K562 (cell line): ENCODE measurements at regions not wholly inside any gene's neighbourhood (a gene's known extent, or its start where the extent isn't known, plus 50 kb on each side); places are given as distances from the start of the nearest gene placed in this dataset.
A peak's percentile ranks its signal among the peaks of the same experiment; 100 is the strongest.

Experiments
- ATAC-seq: fragments of 200-7000 bp; cut with Tn5 transposase; 3 replicates; pipeline ENCODE4 v1.9.1; 2020; ENCODE audit warnings: moderate library complexity
- BruUV-seq: library from RNA; stranded (reverse); fragments of 400-500 nt; replicated peaks from 2 replicates; lab custom pipeline; 2021; lab: Mats Ljungman, UMichigan
- CTCF ChIA-PET: fragments of 300-600 bp; formaldehyde crosslinking; extraction: SDS; loops from one replicate; lab custom pipeline; 2021; ENCODE audit warnings: low intra/inter-chr PET ratio; lab: Yijun Ruan, JAX
- POLR2A ChIA-PET: fragments of 300-600, 350-650 bp; sonication (Branson Sonifier 250); formaldehyde crosslinking; extraction: SDS; loops from one replicate; lab custom pipeline; 2021; ENCODE audit warnings: antibody characterized with exemption, inconsistent platforms; lab: Yijun Ruan, JAX
- DNase-seq, 4 experiments: peaks; one replicate each; pipeline versions ENCODE4 v3.0.0 to v3.0.0-alpha.2; 2011 to 2018; ENCODE audit warnings: low spot score in 3 of 4, mixed read lengths in 3 of 4; ENCODE audit errors: extremely low read depth in 1 of 4
- FAIRE-seq: peaks from 2 replicates; lab custom pipeline; 2011; peaks lifted over from hg19 to GRCh38; lab: Jason Lieb, UNC
- H2AFZ ChIP-seq: 2 replicates; pipeline ENCODE4 v1.6.0; 2011; ENCODE audit warnings: low read depth, low read length, control low read depth, inconsistent platforms
- H3K27ac ChIP-seq: fragments of 200-600 bp; 3 replicates; pipeline ENCODE4 v1.8.0; 2011; ENCODE audit warnings: low read depth, mild to moderate bottlenecking, control low read depth, inconsistent platforms, low read length, moderate library complexity, mixed read lengths; ENCODE audit errors: extremely low read depth
- H3K27me3 ChIP-seq, 2 experiments: fragments of 300-600 bp in 1 of 2; 2 replicates in 1 of 2; 3 replicates in 1 of 2; pipeline versions ENCODE4 v1.6.0 to v1.8.0; 2011; ENCODE audit warnings: inconsistent platforms in 2 of 2, low read length in 2 of 2, mild to moderate bottlenecking in 1 of 2, mixed read lengths in 1 of 2, moderate library complexity in 1 of 2; ENCODE audit not compliant: control insufficient read depth in 2 of 2, insufficient read depth in 2 of 2
- H3K36me3 ChIP-seq: fragments of 300-600 bp; 3 replicates; pipeline ENCODE4 v1.8.0; 2011; ENCODE audit warnings: mild to moderate bottlenecking, low read length, inconsistent platforms; ENCODE audit not compliant: control insufficient read depth, insufficient read depth
- H3K4me1 ChIP-seq, 2 experiments: fragments of 200-600 bp in 1 of 2; replicated peaks in 1 of 2; 2 replicates in 1 of 2; 3 replicates in 1 of 2; pipeline versions ENCODE4 v1.5.1 to v1.8.0; 2011; ENCODE audit warnings: inconsistent platforms in 2 of 2, low read length in 2 of 2, mild to moderate bottlenecking in 1 of 2, mixed read lengths in 1 of 2, moderate library complexity in 1 of 2; ENCODE audit not compliant: control insufficient read depth in 2 of 2, insufficient read depth in 2 of 2
- H3K4me2 ChIP-seq: 2 replicates; pipeline ENCODE4 v1.6.1; 2011; ENCODE audit warnings: low read length, control low read depth, inconsistent platforms, mixed read lengths; ENCODE audit not compliant: insufficient read depth
- H3K4me3 ChIP-seq: fragments of 200-600 bp; sonication (generic), shearing (Covaris generic); 2 replicates; pipeline ENCODE4 v1.5.1; 2016; ENCODE audit warnings: control low read depth, inconsistent platforms
- H3K79me2 ChIP-seq: fragments of 200-600 bp; 3 replicates; pipeline ENCODE4 v1.8.0; 2011; ENCODE audit warnings: low read length, inconsistent platforms; ENCODE audit not compliant: control insufficient read depth, insufficient read depth
- H3K9ac ChIP-seq, 2 experiments: 2 replicates each; pipeline versions ENCODE4 v1.6.0 to v1.6.1; 2011; ENCODE audit warnings: low read depth in 2 of 2, low read length in 2 of 2, control low read depth in 1 of 2, inconsistent platforms in 1 of 2, mild to moderate bottlenecking in 1 of 2, mixed read lengths in 1 of 2; ENCODE audit not compliant: insufficient read depth in 1 of 2
- H3K9me1 ChIP-seq: one replicate; pipeline ENCODE4 v1.6.0; 2011; ENCODE audit warnings: inconsistent platforms, mild to moderate bottlenecking, low read length, moderate library complexity; ENCODE audit not compliant: control insufficient read depth, insufficient read depth
- H3K9me3 ChIP-seq: replicated peaks from 2 replicates; pipeline ENCODE4 v1.5.1; 2011; ENCODE audit warnings: low read depth, low read length, inconsistent platforms; ENCODE audit not compliant: control insufficient read depth, insufficient read depth
- H4K20me1 ChIP-seq: replicated peaks from 2 replicates; pipeline ENCODE4 v1.6.1; 2011; ENCODE audit warnings: low read length, inconsistent platforms, mixed read lengths; ENCODE audit not compliant: control insufficient read depth, insufficient read depth
- PTRF ChIP-seq: fragments of 450-650 bp; IDR thresholded peaks from 2 replicates; pipeline ENCODE4 v1.6.1; 2016; ENCODE audit warnings: mild to moderate bottlenecking, missing genetic modification characterization, missing compliant biosample characterization
- STAT5B ChIP-seq: fragments of 250-450 bp; sonication (Bioruptor Pico); IDR thresholded peaks from 2 replicates; pipeline ENCODE4 v1.8.0; 2021; ENCODE audit warnings: mild to moderate bottlenecking, inconsistent platforms
- ZNF146 ChIP-seq: IDR thresholded peaks from one replicate; pipeline ENCODE4 v1.6.1; 2018; ENCODE audit warnings: missing compliant biosample characterization; ENCODE audit not compliant: unreplicated experiment
- WGBS: fragments of 100-300 bp; shearing (Covaris generic); methylation state at CpG from one replicate; pipeline ENCODE4 v1.1.6; 2016; ENCODE audit warnings: low coverage, mixed read lengths; ENCODE audit not compliant: insufficient coverage; ENCODE audit errors: missing lambda C conversion rate; 5-methylcytosine and 5-hydroxymethylcytosine counted together
- in situ Hi-C: fragments of 300-500 bp; cut with MboI; formaldehyde crosslinking; loops from 4 replicates; pipeline ENCODE4 v1.15.0; 2018; ENCODE audit warnings: inconsistent platforms, mixed read lengths
- intact Hi-C: fragments of 100-400 bp; cut with micrococcal nuclease; formaldehyde crosslinking; loops from 2 replicates; pipeline ENCODE4 v1.14.2; 2022

DNA sequence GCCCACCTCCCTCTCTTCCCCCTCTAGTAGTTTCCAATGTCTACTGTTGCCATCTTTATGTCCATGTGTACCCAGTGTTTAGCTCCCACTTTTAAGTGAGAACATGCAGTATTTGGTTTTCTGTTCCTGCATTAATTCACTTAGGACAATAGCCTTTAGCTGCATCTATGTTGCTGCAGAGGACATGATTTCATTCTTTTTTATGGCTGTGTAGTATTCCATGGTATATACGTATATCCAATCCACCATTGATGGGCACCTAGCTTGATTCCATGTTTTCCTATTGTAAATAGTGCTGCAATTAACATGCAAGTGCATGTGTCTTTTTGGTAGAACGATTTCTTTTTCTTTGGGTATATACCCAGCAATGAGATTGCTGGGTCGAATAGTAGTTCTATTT is 170.4 kb downstream of the NOC3L start:
- H3K9me1 ChIP-seq, result no peaks in the 10 kb centered on the region
- POLR2A ChIA-PET, result no interaction called here
- no TSS peak for BruUV-seq
- no peak for ATAC-seq
- intact Hi-C loops, result no loop called here
- TF ChIP-seq PTRF (tag) (no peak), ZNF146 (peak; percentile 19)
- TF ChIP-seq, all 486 proteins: peak for 1
- CTCF ChIA-PET, result no interaction called here
- H3K36me3 ChIP-seq, result no peaks in the 10 kb centered on the region
- in situ Hi-C loops, result no loop called here
- WGBS, result 0% methylated on average over 3 of the region's 3 CpGs
- FAIRE-seq (no peak), DNase-seq (no peak)
- no peak overlapping the region for H3K4me3 ChIP-seq
- H3K4me2 ChIP-seq, result no peak overlapping the region
- no peak overlapping the region for H2AFZ ChIP-seq
- no peak overlapping the region for H3K27ac ChIP-seq
- no peaks in the 10 kb centered on the region for H4K20me1 ChIP-seq
- H3K4me1 ChIP-seq, result no peaks in the 10 kb centered on the region
- no peaks in the 10 kb centered on the region for H3K9me3 ChIP-seq
- no peaks in the 10 kb centered on the region for H3K27me3 ChIP-seq
- H3K79me2 ChIP-seq, result no peaks in the 10 kb centered on the region
- H3K9ac ChIP-seq, result no peak overlapping the region

DNA sequence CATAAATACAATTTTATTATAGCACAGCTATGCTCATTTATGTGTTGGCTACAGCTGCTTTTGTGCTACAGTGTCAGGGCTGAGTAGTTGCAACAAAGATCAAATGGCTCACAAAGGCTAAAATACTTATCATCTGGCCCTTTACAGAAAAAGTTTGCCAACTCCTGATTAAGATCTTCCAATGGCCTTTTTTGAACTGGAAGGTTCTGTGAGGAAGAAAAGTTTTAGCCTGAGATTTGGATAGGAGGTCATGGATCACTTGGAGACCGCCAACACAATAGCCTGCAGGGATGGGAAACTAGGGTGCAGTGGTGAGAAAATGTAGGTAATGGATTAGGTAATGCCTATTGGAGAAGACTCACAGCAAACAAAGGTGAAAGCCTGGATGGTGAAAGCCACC is 169.8 kb downstream of the NOC3L start:
- H3K4me3 ChIP-seq, result no peak overlapping the region
- H3K4me1 ChIP-seq, result no peaks in the 10 kb centered on the region
- ATAC-seq (no peak), DNase-seq (no peak), FAIRE-seq (no peak)
- no peak overlapping the region for H3K4me2 ChIP-seq
- no peak overlapping the region for H3K9ac ChIP-seq
- 0% methylated on average over 1 of the region's 1 CpG for WGBS
- H2AFZ ChIP-seq, result no peak overlapping the region
- H3K27me3 ChIP-seq, result no peaks in the 10 kb centered on the region
- no peaks in the 10 kb centered on the region for H3K9me3 ChIP-seq
- in situ Hi-C loops, result no loop called here
- intact Hi-C loops, result no loop called here
- no peaks in the 10 kb centered on the region for H3K36me3 ChIP-seq
- ChIA-PET CTCF (no interaction called here), POLR2A (no interaction called here)
- no peaks in the 10 kb centered on the region for H3K9me1 ChIP-seq
- no peaks in the 10 kb centered on the region for H3K79me2 ChIP-seq
- no peak overlapping the region for H3K27ac ChIP-seq
- no peak for TF ChIP-seq STAT5B (CRISPR knock-in tag)
- H4K20me1 ChIP-seq, result no peaks in the 10 kb centered on the region
- BruUV-seq, result no TSS peak
